Upper lobe of left lung (tissue), 4 donors: ENCODE measurements at regions not wholly inside any gene's neighbourhood (a gene's known extent, or its start where the extent isn't known, plus 50 kb on each side); places are given as distances from the start of the nearest gene placed in this dataset.
"Not testable (repeated sequence)": the region's sequence is repeated elsewhere in the genome, so short reads cannot be mapped to it uniquely, and the experiment has no call there.

Source experiments
- CTCF ChIP-seq, 6 experiments: fragments of 450-650 bp in 4 of 6; fragments of 200-600 bp in 2 of 6; sonication (generic) in 2 of 6; IDR thresholded peaks; one replicate each; pipeline ENCODE4 v1.5.1; 2016 to 2019; ENCODE audit warnings: antibody characterized with exemption in 6 of 6
- POLR2A ChIP-seq, 4 donors: fragments of 450-650 bp; IDR thresholded peaks; one replicate each; pipeline ENCODE4 v1.5.1; 2016 to 2017; ENCODE audit warnings: antibody characterized with exemption in 4 of 4, mild to moderate bottlenecking in 2 of 4

- not testable (repeated sequence) for TF ChIP-seq POLR2A, CTCF (IDR thresholded peaks at IDR 0.05)
These were observed 1738.7 kb downstream of the KHDRBS2 start for GRCh38 chr6:60547340-60547739.
